GM18507 (cell line): ENCODE measurements at regions not wholly inside any gene's neighbourhood (a gene's known extent, or its start where the extent isn't known, plus 50 kb on each side); places are given as distances from the start of the nearest gene placed in this dataset.

ENCODE experiments used
- DNase-seq: peaks from one replicate; pipeline ENCODE4 v3.0.0; 2011; ENCODE audit warnings: low read depth; ENCODE audit not compliant: insufficient read length; ENCODE audit errors: extremely low spot score
- FAIRE-seq: peaks from 2 replicates; lab custom pipeline; 2011; peaks lifted over from hg19 to GRCh38; lab: Jason Lieb, UNC

- DNase-seq (no peak), FAIRE-seq (no peak)
These were observed 535.8 kb downstream of the EBF1 start for GRCh38 chr5:158563760-158564390.

GRCh38 chr5:158561562-158562190 lies 538.0 kb downstream of the EBF1 start:
- FAIRE-seq = no peak
- no peak for DNase-seq

- FAIRE-seq = peak; percentile 99
- peak; percentile 56 for DNase-seq
These were observed 539.5 kb downstream of the EBF1 start for GRCh38 chr5:158560170-158560569.

- FAIRE-seq = no peak
These were observed 540.1 kb downstream of the EBF1 start for GRCh38 chr5:158559643-158560042.

GRCh38 chr5:158559066-158559465 lies 540.6 kb downstream of the EBF1 start:
- no peak for DNase-seq
- no peak for FAIRE-seq

More at GRCh38 chr5:158559643-158560042, 540.1 kb downstream of the EBF1 start:
- no peak for DNase-seq

GRCh38 chr5:158553962-158554336 lies 545.8 kb downstream of the EBF1 start:
- DNase-seq = no peak
- FAIRE-seq = no peak

GRCh38 chr5:158553195-158553961 lies 546.3 kb downstream of the EBF1 start:
- DNase-seq = no peak
- FAIRE-seq = no peak

- FAIRE-seq (no peak), DNase-seq (no peak)
These were observed 547.5 kb downstream of the EBF1 start for GRCh38 chr5:158552241-158552640.

- no peak for DNase-seq
- FAIRE-seq = no peak
These were observed 550.4 kb downstream of the EBF1 start for GRCh38 chr5:158549311-158549710.

GRCh38 chr5:158546748-158547147 lies 553.0 kb downstream of the EBF1 start:
- DNase-seq (no peak), FAIRE-seq (no peak)

GRCh38 chr5:158545949-158546530 lies 553.7 kb downstream of the EBF1 start:
- FAIRE-seq (no peak), DNase-seq (no peak)

GRCh38 chr5:158544388-158545339 lies 555.1 kb downstream of the EBF1 start:
- peak; percentile 44 for FAIRE-seq
- no peak for DNase-seq

GRCh38 chr5:158543539-158544387 lies 556.0 kb downstream of the EBF1 start:
- FAIRE-seq (peak; percentile 78), DNase-seq (no peak)

- FAIRE-seq = no peak
- no peak for DNase-seq
These were observed 558.0 kb downstream of the EBF1 start for GRCh38 chr5:158541536-158542297.

- FAIRE-seq (peak; percentile 81), DNase-seq (no peak)
These were observed 561.1 kb downstream of the EBF1 start for GRCh38 chr5:158538506-158539074.

- FAIRE-seq = no peak
- no peak for DNase-seq
These were observed 562.4 kb downstream of the EBF1 start for GRCh38 chr5:158537366-158537765.

GRCh38 chr5:158534203-158534602 lies 565.5 kb downstream of the EBF1 start:
- no peak for DNase-seq
- no peak for FAIRE-seq
